ENCODE measurements at regions not wholly inside any gene's neighbourhood (a gene's known extent, or its start where the extent isn't known, plus 50 kb on each side); places are given as distances from the start of the nearest gene placed in this dataset.
"Not testable (repeated sequence)": the region's sequence is repeated elsewhere in the genome, so short reads cannot be mapped to it uniquely, and the experiment has no call there.

- not testable (repeated sequence) for DNase-seq (ENCODE audit: low read depth)
Observed at GRCh38 chr7:101679653-101680173, 50.6 kb upstream of the MYL10 start.

GRCh38 chr7:101680406-101681145 is 51.5 kb upstream of the MYL10 start:
- DNase-seq (ENCODE audit: low read depth): no peak

- peak; percentile 94 for DNase-seq (ENCODE audit: low read depth)
Observed at GRCh38 chr7:101681170-101682007, 52.3 kb upstream of the MYL10 start.

- DNase-seq (ENCODE audit: low read depth): no peak
Observed at GRCh38 chr7:101684983-101685330, 55.9 kb upstream of the MYL10 start.

- peak; percentile 35 for DNase-seq (ENCODE audit: low read depth)
Observed at GRCh38 chr7:101686030-101686429, 56.9 kb upstream of the MYL10 start.

GRCh38 chr7:101687081-101687480 is 58.0 kb upstream of the MYL10 start:
- no peak for DNase-seq (ENCODE audit: low read depth)

- no peak for DNase-seq (ENCODE audit: low read depth)
Observed at GRCh38 chr7:101687791-101688182, 58.7 kb upstream of the MYL10 start.

- DNase-seq (ENCODE audit: low read depth): peak; percentile 65
Observed at GRCh38 chr7:101688183-101688831, 59.2 kb upstream of the MYL10 start.

- no peak for DNase-seq (ENCODE audit: low read depth)
Observed at GRCh38 chr7:101688995-101689907, 60.2 kb upstream of the MYL10 start.

GRCh38 chr7:101690061-101690460 is 61.0 kb upstream of the MYL10 start:
- peak; percentile 41 for DNase-seq (ENCODE audit: low read depth)

GRCh38 chr7:101691822-101692384 is 62.8 kb upstream of the MYL10 start:
- DNase-seq (ENCODE audit: low read depth): no peak

GRCh38 chr7:101693498-101694091 is 64.5 kb upstream of the MYL10 start:
- no peak for DNase-seq (ENCODE audit: low read depth)

GRCh38 chr7:101698964-101699363 is 69.9 kb upstream of the MYL10 start:
- no peak for DNase-seq (ENCODE audit: low read depth)

GRCh38 chr7:101699399-101699798 is 70.3 kb upstream of the MYL10 start:
- DNase-seq (ENCODE audit: low read depth): no peak

GRCh38 chr7:101699881-101700823 is 71.1 kb upstream of the MYL10 start:
- no peak for DNase-seq (ENCODE audit: low read depth)

GRCh38 chr7:101701153-101701794 is 72.2 kb upstream of the MYL10 start:
- DNase-seq (ENCODE audit: low read depth): no peak

- peak; percentile 39 for DNase-seq (ENCODE audit: low read depth)
Observed at GRCh38 chr7:101702362-101702850, 73.3 kb upstream of the MYL10 start.

GRCh38 chr7:101705331-101705730 is 76.2 kb upstream of the MYL10 start:
- peak; percentile 45 for DNase-seq (ENCODE audit: low read depth)

GRCh38 chr7:101707587-101707986 is 78.5 kb upstream of the MYL10 start:
- no peak for DNase-seq (ENCODE audit: low read depth)

All from RPMI7951 (cell line).